ENCODE measurements at regions not wholly inside any gene's neighbourhood (a gene's known extent, or its start where the extent isn't known, plus 50 kb on each side); places are given as distances from the start of the nearest gene placed in this dataset.

DNA sequence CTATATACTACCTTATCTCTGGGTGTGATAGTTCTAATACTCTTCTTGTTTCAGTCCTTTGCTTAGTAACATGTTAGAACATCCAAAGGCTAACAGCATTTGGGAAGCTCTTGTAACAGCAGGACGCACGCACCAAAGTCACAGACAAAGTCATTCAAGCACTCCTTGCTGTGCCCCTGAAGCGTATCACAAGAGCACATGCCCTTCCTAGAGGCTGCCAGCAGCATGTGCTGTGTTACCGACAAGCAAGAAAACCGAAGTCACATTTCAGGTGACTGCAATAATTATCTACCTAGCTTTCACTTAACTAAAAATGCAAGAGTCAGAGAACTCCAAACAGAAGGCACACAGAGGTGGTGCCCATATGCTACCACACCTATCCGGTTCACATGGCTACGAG, 194.1 kb downstream of the KLF12 start:
- TF ChIP-seq, protein P1, sequence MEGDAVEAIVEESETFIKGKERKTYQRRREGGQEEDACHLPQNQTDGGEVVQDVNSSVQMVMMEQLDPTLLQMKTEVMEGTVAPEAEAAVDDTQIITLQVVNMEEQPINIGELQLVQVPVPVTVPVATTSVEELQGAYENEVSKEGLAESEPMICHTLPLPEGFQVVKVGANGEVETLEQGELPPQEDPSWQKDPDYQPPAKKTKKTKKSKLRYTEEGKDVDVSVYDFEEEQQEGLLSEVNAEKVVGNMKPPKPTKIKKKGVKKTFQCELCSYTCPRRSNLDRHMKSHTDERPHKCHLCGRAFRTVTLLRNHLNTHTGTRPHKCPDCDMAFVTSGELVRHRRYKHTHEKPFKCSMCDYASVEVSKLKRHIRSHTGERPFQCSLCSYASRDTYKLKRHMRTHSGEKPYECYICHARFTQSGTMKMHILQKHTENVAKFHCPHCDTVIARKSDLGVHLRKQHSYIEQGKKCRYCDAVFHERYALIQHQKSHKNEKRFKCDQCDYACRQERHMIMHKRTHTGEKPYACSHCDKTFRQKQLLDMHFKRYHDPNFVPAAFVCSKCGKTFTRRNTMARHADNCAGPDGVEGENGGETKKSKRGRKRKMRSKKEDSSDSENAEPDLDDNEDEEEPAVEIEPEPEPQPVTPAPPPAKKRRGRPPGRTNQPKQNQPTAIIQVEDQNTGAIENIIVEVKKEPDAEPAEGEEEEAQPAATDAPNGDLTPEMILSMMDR (IDR thresholded peaks at IDR 0.05; ENCODE audit: unreplicated experiment), result no peak
- no peak overlapping the region for H3K27ac Mint-ChIP-seq
- DNase-seq (ENCODE audit: low spot score, unreplicated experiment), result no peak
- H3K4me1 Mint-ChIP-seq (ENCODE audit: low read depth), result peaks cover 3% of the 10 kb centered on the region
- no peak overlapping the region for H3K4me3 Mint-ChIP-seq (ENCODE audit: low read depth)
- H3K9me3 Mint-ChIP-seq (ENCODE audit: low read depth), result no peaks in the 10 kb centered on the region
- H3K27me3 Mint-ChIP-seq, result no peaks in the 10 kb centered on the region
- H3K36me3 Mint-ChIP-seq (ENCODE audit: insufficient read depth), result peaks cover 11% of the 10 kb centered on the region

DNA sequence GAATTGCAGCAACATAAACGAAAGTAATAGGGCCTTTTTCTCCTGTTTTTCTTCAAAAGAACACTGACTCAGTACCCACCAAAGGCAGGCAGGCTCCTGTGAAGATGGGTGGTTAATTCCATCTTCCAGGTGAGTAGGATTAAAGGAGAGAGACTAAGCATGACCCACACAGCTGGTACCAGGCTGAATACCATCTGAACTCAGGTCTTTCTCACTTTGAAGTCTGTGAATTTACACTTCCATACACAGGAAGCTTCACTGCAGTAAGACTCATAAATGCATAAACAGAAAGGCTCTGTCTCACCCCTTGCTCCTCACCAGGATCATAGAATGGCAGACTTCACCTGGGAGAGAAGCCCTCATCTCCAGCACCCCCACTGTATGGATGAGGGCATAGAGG, 194.6 kb downstream of the KLF12 start:
- H3K27ac Mint-ChIP-seq, result no peak overlapping the region
- H3K4me3 Mint-ChIP-seq (ENCODE audit: low read depth), result no peak overlapping the region
- no peak for DNase-seq (ENCODE audit: low spot score, unreplicated experiment)
- peaks cover 11% of the 10 kb centered on the region for H3K36me3 Mint-ChIP-seq (ENCODE audit: insufficient read depth)
- no peaks in the 10 kb centered on the region for H3K9me3 Mint-ChIP-seq (ENCODE audit: low read depth)
- TF ChIP-seq, protein P1 (IDR thresholded peaks at IDR 0.05; ENCODE audit: unreplicated experiment), result no peak
- peaks cover 5% of the 10 kb centered on the region for H3K4me1 Mint-ChIP-seq (ENCODE audit: low read depth)
- H3K27me3 Mint-ChIP-seq, result no peaks in the 10 kb centered on the region

DNA sequence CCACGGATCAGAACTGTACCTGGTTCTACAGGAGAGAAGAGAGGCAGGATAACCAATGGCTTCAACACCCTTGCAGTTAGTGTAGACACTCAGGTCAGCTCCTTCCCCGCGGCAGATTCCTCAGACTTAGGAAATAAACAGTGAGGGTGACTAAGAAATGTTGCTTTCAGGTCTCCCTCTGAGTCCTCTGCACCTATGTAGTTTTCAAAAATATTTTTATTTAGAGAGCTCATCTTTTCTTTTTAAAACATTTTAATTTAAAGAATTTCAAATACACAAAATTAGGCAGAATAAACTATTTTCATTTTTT, 195.2 kb downstream of the KLF12 start:
- H3K4me1 Mint-ChIP-seq (ENCODE audit: low read depth), result peaks cover 10% of the 10 kb centered on the region
- no peak overlapping the region for H3K27ac Mint-ChIP-seq
- no peak overlapping the region for H3K4me3 Mint-ChIP-seq (ENCODE audit: low read depth)
- no peaks in the 10 kb centered on the region for H3K27me3 Mint-ChIP-seq
- peaks cover 11% of the 10 kb centered on the region for H3K36me3 Mint-ChIP-seq (ENCODE audit: insufficient read depth)
- H3K9me3 Mint-ChIP-seq (ENCODE audit: low read depth), result no peaks in the 10 kb centered on the region
- TF ChIP-seq, protein P1 (IDR thresholded peaks at IDR 0.05; ENCODE audit: unreplicated experiment), result no peak
- DNase-seq (ENCODE audit: low spot score, unreplicated experiment), result no peak

DNA sequence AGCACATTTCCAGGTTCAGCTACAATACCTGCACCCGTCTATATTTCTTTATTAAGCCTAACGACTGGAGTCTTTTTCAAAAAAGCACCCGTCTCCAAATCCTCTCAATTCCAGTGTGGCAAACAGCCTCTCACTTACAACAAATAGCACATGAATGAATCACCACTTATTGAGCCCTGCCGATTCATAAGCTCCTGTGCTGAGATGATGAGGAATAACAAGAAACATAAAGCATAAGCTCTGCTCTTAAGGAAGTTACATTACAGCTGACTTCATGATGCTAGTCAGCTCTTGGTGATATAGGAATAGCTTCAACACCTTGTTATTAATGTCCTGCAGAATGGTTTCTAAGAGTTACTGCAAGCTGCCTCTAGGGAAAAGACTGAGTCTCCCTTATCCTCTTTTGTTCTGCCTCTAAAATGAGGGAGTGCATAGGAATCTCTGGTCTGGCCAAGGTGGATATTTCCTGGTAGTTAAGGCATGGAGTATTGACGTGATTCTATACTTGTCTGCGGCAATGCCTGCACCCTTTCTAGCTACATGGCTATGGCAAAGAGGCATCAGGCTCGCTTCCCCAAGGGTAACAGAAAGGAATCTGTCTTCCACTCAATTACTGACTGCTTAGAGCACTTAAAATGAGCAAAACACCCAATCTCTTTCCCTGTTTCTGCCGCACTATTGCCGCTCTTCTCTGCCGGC, 195.7 kb downstream of the KLF12 start:
- Mint-ChIP-seq H3K27me3 (no peaks in the 10 kb centered on the region), H3K36me3 (ENCODE audit: insufficient read depth) (peaks cover 11% of the 10 kb centered on the region), H3K4me1 (ENCODE audit: low read depth) (peaks cover 12% of the 10 kb centered on the region), H3K4me3 (ENCODE audit: low read depth) (no peak overlapping the region), H3K27ac (no peak overlapping the region), H3K9me3 (ENCODE audit: low read depth) (no peaks in the 10 kb centered on the region)
- DNase-seq (ENCODE audit: low spot score, unreplicated experiment), result no peak
- TF ChIP-seq, protein P1 (IDR thresholded peaks at IDR 0.05; ENCODE audit: unreplicated experiment), result no peak

DNA sequence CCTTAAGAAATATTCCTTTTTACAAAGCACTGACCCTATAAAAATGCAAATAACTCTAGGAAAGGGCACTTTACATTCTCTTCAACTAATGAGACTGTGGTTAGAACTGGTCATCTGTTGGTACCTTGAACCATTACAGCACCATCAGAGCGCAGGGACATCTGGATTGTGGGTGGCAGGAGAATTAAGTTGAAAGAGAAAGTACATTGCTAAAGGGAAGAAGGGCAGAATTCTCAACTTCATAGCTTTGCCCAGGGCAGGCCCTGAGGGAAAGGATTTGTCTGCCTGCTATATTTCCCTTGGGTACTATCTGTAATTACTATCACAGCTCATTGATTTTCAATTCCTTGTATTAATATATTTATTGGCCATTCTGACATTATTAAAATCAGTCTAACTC, 196.8 kb downstream of the KLF12 start:
- H3K27me3 Mint-ChIP-seq, result no peaks in the 10 kb centered on the region
- H3K36me3 Mint-ChIP-seq (ENCODE audit: insufficient read depth), result peaks cover 8% of the 10 kb centered on the region
- no peak overlapping the region for H3K4me3 Mint-ChIP-seq (ENCODE audit: low read depth)
- DNase-seq (ENCODE audit: low spot score, unreplicated experiment), result no peak
- peaks cover 12% of the 10 kb centered on the region for H3K4me1 Mint-ChIP-seq (ENCODE audit: low read depth)
- H3K9me3 Mint-ChIP-seq (ENCODE audit: low read depth), result no peaks in the 10 kb centered on the region
- no peak overlapping the region for H3K27ac Mint-ChIP-seq
- TF ChIP-seq, protein P1 (IDR thresholded peaks at IDR 0.05; ENCODE audit: unreplicated experiment), result no peak

Measured in progenitor cell of endocrine pancreas (in vitro differentiated cells).